ENCODE measurements at regions not wholly inside any gene's neighbourhood (a gene's known extent, or its start where the extent isn't known, plus 50 kb on each side); places are given as distances from the start of the nearest gene placed in this dataset.

GRCh38 chr2:228268301-228268700 is 86.8 kb upstream of the SPHKAP start:
- H3K4me1 Mint-ChIP-seq (ENCODE audit: low read depth) = no peaks in the 10 kb centered on the region
- H3K27me3 Mint-ChIP-seq (ENCODE audit: insufficient read depth) = no peaks in the 10 kb centered on the region
- no peak for TF ChIP-seq CTCF (IDR thresholded peaks at IDR 0.05)
- H3K9me3 Mint-ChIP-seq = peaks cover 3% of the 10 kb centered on the region; the same call in 1 of the 2 replicates
- H3K27ac Mint-ChIP-seq = no peak overlapping the region
- no peak overlapping the region for H3K4me3 Mint-ChIP-seq
- DNase-seq = no peak
- H3K36me3 Mint-ChIP-seq (ENCODE audit: low read depth) = no peaks in the 10 kb centered on the region

GRCh38 chr2:228263156-228263555 is 81.7 kb upstream of the SPHKAP start:
- TF ChIP-seq CTCF (IDR thresholded peaks at IDR 0.05) = no peak
- Mint-ChIP-seq H3K27me3 (ENCODE audit: insufficient read depth) (no peaks in the 10 kb centered on the region), H3K36me3 (ENCODE audit: low read depth) (no peaks in the 10 kb centered on the region)

GRCh38 chr2:228261546-228261945 is 80.1 kb upstream of the SPHKAP start:
- no peak overlapping the region for H3K4me3 Mint-ChIP-seq

More at GRCh38 chr2:228263156-228263555, 81.7 kb upstream of the SPHKAP start:
- Mint-ChIP-seq H3K27ac (no peak overlapping the region), H3K9me3 (0 out of 2 replicates have a peak, but pooled peaks cover 3% of the 10 kb centered on the region), H3K4me1 (ENCODE audit: low read depth) (no peaks in the 10 kb centered on the region), H3K4me3 (no peak overlapping the region)
- DNase-seq = no peak

GRCh38 chr2:228257379-228257778 is 75.9 kb upstream of the SPHKAP start:
- no peak for TF ChIP-seq CTCF (IDR thresholded peaks at IDR 0.05)

More at GRCh38 chr2:228261546-228261945, 80.1 kb upstream of the SPHKAP start:
- Mint-ChIP-seq H3K4me1 (ENCODE audit: low read depth) (no peaks in the 10 kb centered on the region), H3K36me3 (ENCODE audit: low read depth) (no peaks in the 10 kb centered on the region), H3K27me3 (ENCODE audit: insufficient read depth) (no peaks in the 10 kb centered on the region), H3K27ac (no peak overlapping the region), H3K9me3 (0 out of 2 replicates have a peak, but pooled peaks cover 3% of the 10 kb centered on the region)
- DNase-seq = no peak
- TF ChIP-seq CTCF (IDR thresholded peaks at IDR 0.05) = no peak

GRCh38 chr2:228253752-228254151 is 72.3 kb upstream of the SPHKAP start:
- DNase-seq = no peak
- Mint-ChIP-seq H3K9me3 (no peaks in the 10 kb centered on the region; the same call in 1 of the 2 replicates), H3K27me3 (ENCODE audit: insufficient read depth) (no peaks in the 10 kb centered on the region), H3K36me3 (ENCODE audit: low read depth) (no peaks in the 10 kb centered on the region), H3K4me3 (no peak overlapping the region), H3K27ac (no peak overlapping the region), H3K4me1 (ENCODE audit: low read depth) (no peaks in the 10 kb centered on the region)
- TF ChIP-seq CTCF (IDR thresholded peaks at IDR 0.05) = no peak

More at GRCh38 chr2:228257379-228257778, 75.9 kb upstream of the SPHKAP start:
- no peak for DNase-seq
- H3K36me3 Mint-ChIP-seq (ENCODE audit: low read depth) = no peaks in the 10 kb centered on the region
- H3K4me1 Mint-ChIP-seq (ENCODE audit: low read depth) = no peaks in the 10 kb centered on the region
- H3K9me3 Mint-ChIP-seq = no peaks in the 10 kb centered on the region; the same call in 1 of the 2 replicates
- H3K27me3 Mint-ChIP-seq (ENCODE audit: insufficient read depth) = no peaks in the 10 kb centered on the region
- H3K27ac Mint-ChIP-seq = no peak overlapping the region
- no peak overlapping the region for H3K4me3 Mint-ChIP-seq

- H3K4me3 Mint-ChIP-seq = no peak overlapping the region
- H3K4me1 Mint-ChIP-seq (ENCODE audit: low read depth) = no peaks in the 10 kb centered on the region
- no peak for DNase-seq
- TF ChIP-seq CTCF (IDR thresholded peaks at IDR 0.05) = no peak
- H3K9me3 Mint-ChIP-seq = no peaks in the 10 kb centered on the region; the same call in 1 of the 2 replicates
- no peak overlapping the region for H3K27ac Mint-ChIP-seq
- no peaks in the 10 kb centered on the region for H3K36me3 Mint-ChIP-seq (ENCODE audit: low read depth)
- H3K27me3 Mint-ChIP-seq (ENCODE audit: insufficient read depth) = no peaks in the 10 kb centered on the region; the same call in 1 of the 2 replicates
Observed at GRCh38 chr2:228247335-228247734, 65.8 kb upstream of the SPHKAP start.
